ENCODE measurements at regions not wholly inside any gene's neighbourhood (a gene's known extent, or its start where the extent isn't known, plus 50 kb on each side); places are given as distances from the start of the nearest gene placed in this dataset.

DNA sequence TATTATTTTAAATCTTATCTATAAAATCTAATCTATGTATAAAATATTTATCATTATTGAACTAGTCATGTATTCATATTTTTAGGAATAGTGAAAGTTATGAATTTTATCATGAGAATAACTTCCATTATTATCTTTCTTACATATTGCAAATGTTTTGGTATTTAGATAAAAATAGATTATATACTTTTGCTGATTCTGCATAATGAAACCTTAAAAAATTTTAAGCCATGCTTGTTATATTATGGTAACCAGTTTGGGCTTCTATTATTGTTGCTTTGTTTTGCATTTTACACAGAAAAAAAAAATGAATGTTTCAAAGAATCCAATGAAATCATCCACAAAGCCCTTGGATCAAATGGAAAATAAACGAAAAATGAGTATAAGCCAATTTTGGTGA is 772.5 kb downstream of the NR2F1-AS1 start:
- intact Hi-C loops (cut with DNase I), result no loop called here
- H3K36me3 ChIP-seq (ENCODE audit: control insufficient read depth in 1 of 2, insufficient read depth in 2 of 2, low read length in 1 of 2), result no peaks in the 10 kb centered on the region
- no peaks in the 10 kb centered on the region for H3K4me1 ChIP-seq (ENCODE audit: control insufficient read depth in 1 of 2, insufficient read depth in 2 of 2, low read length in 2 of 2)
- DNase-seq (no peak), ATAC-seq (ENCODE audit: low FRiP score) (no peak)
- no peaks in the 10 kb centered on the region for H3K27me3 ChIP-seq (ENCODE audit: control insufficient read depth in 1 of 2, insufficient read depth in 2 of 2, low read length in 1 of 2)
- 39 to 54% methylated on average over 1 of the region's 1 CpG for WGBS, 2 donors
- no peak overlapping the region for H3K4me3 ChIP-seq (ENCODE audit: low read length in 2 of 2)
- H3K9me3 ChIP-seq (ENCODE audit: control insufficient read depth, low read length), result no peaks in the 10 kb centered on the region
- H3K27ac ChIP-seq (ENCODE audit: low read depth in 1 of 2, low read length in 2 of 2), result no peak overlapping the region

DNA sequence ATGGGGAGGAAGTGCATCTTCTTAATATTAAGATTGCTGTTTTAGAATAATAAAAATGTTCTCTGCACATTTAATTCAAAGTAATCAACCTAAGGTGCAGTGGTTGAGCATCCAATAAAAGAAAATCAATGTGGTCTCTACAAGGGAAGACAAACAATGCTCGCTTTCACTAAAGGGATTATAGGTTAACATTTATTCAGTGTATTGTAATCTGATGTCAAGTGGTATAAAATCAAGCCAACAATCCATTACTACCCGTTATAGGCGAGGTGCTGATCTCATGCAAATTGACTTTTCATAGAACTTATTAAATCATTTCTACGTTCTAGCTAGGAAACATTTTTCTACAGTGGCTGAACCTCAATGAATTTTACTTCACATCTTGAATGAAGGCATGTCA is 773.9 kb downstream of the NR2F1-AS1 start:
- Histone ChIP-seq H3K36me3 (ENCODE audit: control insufficient read depth in 1 of 2, insufficient read depth in 2 of 2, low read length in 1 of 2) (no peaks in the 10 kb centered on the region), H3K4me1 (ENCODE audit: control insufficient read depth in 1 of 2, insufficient read depth in 2 of 2, low read length in 2 of 2) (no peaks in the 10 kb centered on the region), H3K27ac (ENCODE audit: low read depth in 1 of 2, low read length in 2 of 2) (no peak overlapping the region), H3K9me3 (ENCODE audit: control insufficient read depth, low read length) (no peaks in the 10 kb centered on the region), H3K27me3 (ENCODE audit: control insufficient read depth in 1 of 2, insufficient read depth in 2 of 2, low read length in 1 of 2) (no peaks in the 10 kb centered on the region), H3K4me3 (ENCODE audit: low read length in 2 of 2) (no peak overlapping the region)
- DNase-seq (no peak), ATAC-seq (ENCODE audit: low FRiP score) (no peak)
- intact Hi-C loops (cut with DNase I), result no loop called here
- 78 to 82% methylated on average over 4 of the region's 4 CpGs for WGBS, 2 donors

DNA sequence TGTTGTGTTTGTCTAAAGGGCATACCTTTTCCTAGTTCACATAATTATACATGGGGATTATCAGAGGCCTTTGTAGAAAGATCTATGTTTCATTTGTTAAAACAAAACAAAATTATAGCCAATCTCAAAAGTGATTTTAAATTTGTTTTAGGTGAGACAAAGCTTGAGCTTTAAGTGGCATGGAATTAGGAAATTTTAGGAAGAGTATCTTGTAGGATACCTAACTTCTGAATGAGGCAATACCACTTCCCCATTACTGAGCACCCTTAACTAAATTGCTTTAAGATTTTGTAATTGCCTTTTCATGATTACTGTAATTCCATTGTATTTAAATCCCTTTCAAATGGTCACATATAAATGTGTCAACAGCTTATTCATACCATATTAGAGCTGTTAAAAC is 775.6 kb downstream of the NR2F1-AS1 start:
- Histone ChIP-seq H3K4me3 (ENCODE audit: low read length in 2 of 2) (no peak overlapping the region), H3K27me3 (ENCODE audit: control insufficient read depth in 1 of 2, insufficient read depth in 2 of 2, low read length in 1 of 2) (no peaks in the 10 kb centered on the region), H3K9me3 (ENCODE audit: control insufficient read depth, low read length) (no peaks in the 10 kb centered on the region), H3K4me1 (ENCODE audit: control insufficient read depth in 1 of 2, insufficient read depth in 2 of 2, low read length in 2 of 2) (no peaks in the 10 kb centered on the region), H3K27ac (ENCODE audit: low read depth in 1 of 2, low read length in 2 of 2) (no peak overlapping the region), H3K36me3 (ENCODE audit: control insufficient read depth in 1 of 2, insufficient read depth in 2 of 2, low read length in 1 of 2) (no peaks in the 10 kb centered on the region)
- no peak for DNase-seq
- intact Hi-C loops (cut with DNase I), result no loop called here
- no peak for ATAC-seq (ENCODE audit: low FRiP score)

DNA sequence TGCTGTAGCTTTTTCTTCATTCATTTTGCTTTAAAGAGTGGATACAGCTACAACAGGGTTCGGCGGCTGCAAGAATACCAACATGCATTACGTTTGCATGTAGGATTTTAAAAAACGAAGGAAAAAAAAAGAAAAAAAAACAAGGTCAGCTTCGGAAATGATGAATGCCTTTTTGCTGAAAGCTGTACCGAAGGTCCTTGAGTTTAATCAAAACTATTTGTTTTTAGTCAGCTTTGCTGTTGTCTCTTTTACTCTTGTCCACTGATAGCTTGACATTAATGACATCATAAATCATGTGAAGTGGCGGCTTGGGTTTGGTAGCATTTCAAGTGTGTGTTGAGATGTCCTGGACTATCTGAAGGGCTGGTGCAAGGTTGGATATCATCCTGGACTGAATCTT is 779.1 kb downstream of the NR2F1-AS1 start:
- Histone ChIP-seq H3K36me3 (ENCODE audit: control insufficient read depth in 1 of 2, insufficient read depth in 2 of 2, low read length in 1 of 2) (no peaks in the 10 kb centered on the region), H3K27me3 (ENCODE audit: control insufficient read depth in 1 of 2, insufficient read depth in 2 of 2, low read length in 1 of 2) (no peaks in the 10 kb centered on the region), H3K4me3 (ENCODE audit: low read length in 2 of 2) (no peak overlapping the region), H3K27ac (ENCODE audit: low read depth in 1 of 2, low read length in 2 of 2) (no peak overlapping the region), H3K9me3 (ENCODE audit: control insufficient read depth, low read length) (no peaks in the 10 kb centered on the region), H3K4me1 (ENCODE audit: control insufficient read depth in 1 of 2, insufficient read depth in 2 of 2, low read length in 2 of 2) (no peaks in the 10 kb centered on the region)
- ATAC-seq (ENCODE audit: low FRiP score), result no peak
- 1 to 6% methylated on average over 7 of the region's 7 CpGs for WGBS, 2 donors
- intact Hi-C loops (cut with DNase I), result no loop called here
- no peak for DNase-seq

DNA sequence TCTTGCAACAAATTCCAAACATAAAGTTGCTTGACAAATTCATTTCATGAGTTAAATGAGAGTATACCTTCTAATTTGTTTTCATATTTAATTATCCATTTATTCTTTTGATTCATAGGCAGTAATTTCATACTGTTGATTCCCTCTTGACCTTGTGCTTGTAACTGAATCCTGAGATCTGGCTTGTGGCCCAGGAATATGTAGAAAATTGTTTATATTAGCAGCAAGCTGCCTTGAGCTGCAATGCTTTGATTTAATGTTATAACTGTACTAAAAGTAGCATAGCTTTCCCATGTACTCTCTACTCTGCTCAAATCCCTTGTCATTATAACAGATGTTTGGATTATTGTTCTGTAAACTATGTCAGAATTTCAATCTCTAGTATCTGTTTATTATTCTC is 780.7 kb downstream of the NR2F1-AS1 start:
- intact Hi-C loops (cut with DNase I), result no loop called here
- Histone ChIP-seq H3K4me1 (ENCODE audit: control insufficient read depth in 1 of 2, insufficient read depth in 2 of 2, low read length in 2 of 2) (no peaks in the 10 kb centered on the region), H3K9me3 (ENCODE audit: control insufficient read depth, low read length) (no peaks in the 10 kb centered on the region), H3K4me3 (ENCODE audit: low read length in 2 of 2) (no peak overlapping the region), H3K36me3 (ENCODE audit: control insufficient read depth in 1 of 2, insufficient read depth in 2 of 2, low read length in 1 of 2) (no peaks in the 10 kb centered on the region), H3K27ac (ENCODE audit: low read depth in 1 of 2, low read length in 2 of 2) (no peak overlapping the region), H3K27me3 (ENCODE audit: control insufficient read depth in 1 of 2, insufficient read depth in 2 of 2, low read length in 1 of 2) (no peaks in the 10 kb centered on the region)
- ATAC-seq (ENCODE audit: low FRiP score), result no peak
- no peak for DNase-seq

DNA sequence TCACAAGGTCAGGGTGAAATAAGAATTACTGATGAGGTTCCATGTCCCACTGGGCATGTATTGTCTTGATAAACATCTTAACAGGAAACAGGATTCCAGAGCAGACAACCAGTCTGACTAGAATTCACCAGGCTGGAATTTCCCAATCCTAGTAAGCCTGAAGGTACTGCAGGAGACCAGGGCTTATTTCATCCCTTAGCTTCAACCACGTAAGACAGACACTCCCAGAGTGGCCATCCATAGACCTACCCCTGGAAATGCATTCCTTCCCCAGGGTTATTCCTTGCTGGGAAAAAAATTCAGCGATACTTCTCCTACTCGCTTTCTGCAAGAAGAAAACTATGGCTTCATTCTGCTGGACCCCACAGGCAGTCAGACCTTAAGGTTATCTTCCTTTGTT is 785.4 kb downstream of the NR2F1-AS1 start:
- no peak overlapping the region for H3K4me3 ChIP-seq (ENCODE audit: low read length in 2 of 2)
- H3K4me1 ChIP-seq (ENCODE audit: control insufficient read depth in 1 of 2, insufficient read depth in 2 of 2, low read length in 2 of 2), result no peaks in the 10 kb centered on the region
- intact Hi-C loops (cut with DNase I), result no loop called here
- H3K27me3 ChIP-seq (ENCODE audit: control insufficient read depth in 1 of 2, insufficient read depth in 2 of 2, low read length in 1 of 2), result no peaks in the 10 kb centered on the region
- DNase-seq (no peak), ATAC-seq (ENCODE audit: low FRiP score) (no peak)
- no peaks in the 10 kb centered on the region for H3K9me3 ChIP-seq (ENCODE audit: control insufficient read depth, low read length)
- no peak overlapping the region for H3K27ac ChIP-seq (ENCODE audit: low read depth in 1 of 2, low read length in 2 of 2)
- H3K36me3 ChIP-seq (ENCODE audit: control insufficient read depth in 1 of 2, insufficient read depth in 2 of 2, low read length in 1 of 2), result no peaks in the 10 kb centered on the region
- WGBS, 2 donors, result 89 to 94% methylated on average over 3 of the region's 3 CpGs

DNA sequence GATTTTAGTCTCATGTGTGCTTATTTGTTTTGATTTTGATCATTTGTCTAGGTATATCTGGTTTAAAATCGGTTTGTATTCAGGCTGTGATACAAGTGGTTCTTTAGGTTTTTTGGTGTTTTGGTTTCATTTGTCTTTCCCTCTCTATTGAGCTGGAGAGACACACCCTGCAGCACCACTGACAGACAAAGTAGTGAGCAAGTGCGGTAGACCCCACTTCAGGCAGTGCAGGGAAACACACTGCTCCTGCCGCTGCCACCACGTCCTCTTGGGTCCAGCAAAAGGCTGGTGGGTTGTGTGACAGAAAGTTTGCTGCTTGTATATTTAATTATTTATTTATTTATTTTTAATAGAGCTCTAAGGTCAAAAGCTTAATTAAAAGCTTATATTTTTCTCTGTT is 801.0 kb downstream of the NR2F1-AS1 start:
- DNase-seq (no peak), ATAC-seq (ENCODE audit: low FRiP score) (no peak)
- Histone ChIP-seq H3K4me3 (ENCODE audit: low read length in 2 of 2) (no peak overlapping the region), H3K27ac (ENCODE audit: low read depth in 1 of 2, low read length in 2 of 2) (no peak overlapping the region), H3K27me3 (ENCODE audit: control insufficient read depth in 1 of 2, insufficient read depth in 2 of 2, low read length in 1 of 2) (no peaks in the 10 kb centered on the region), H3K4me1 (ENCODE audit: control insufficient read depth in 1 of 2, insufficient read depth in 2 of 2, low read length in 2 of 2) (no peaks in the 10 kb centered on the region), H3K9me3 (ENCODE audit: control insufficient read depth, low read length) (no peaks in the 10 kb centered on the region), H3K36me3 (ENCODE audit: control insufficient read depth in 1 of 2, insufficient read depth in 2 of 2, low read length in 1 of 2) (no peaks in the 10 kb centered on the region)
- intact Hi-C loops (cut with DNase I), result no loop called here
- 61 to 67% methylated on average over 4 of the region's 4 CpGs for WGBS, 2 donors

DNA sequence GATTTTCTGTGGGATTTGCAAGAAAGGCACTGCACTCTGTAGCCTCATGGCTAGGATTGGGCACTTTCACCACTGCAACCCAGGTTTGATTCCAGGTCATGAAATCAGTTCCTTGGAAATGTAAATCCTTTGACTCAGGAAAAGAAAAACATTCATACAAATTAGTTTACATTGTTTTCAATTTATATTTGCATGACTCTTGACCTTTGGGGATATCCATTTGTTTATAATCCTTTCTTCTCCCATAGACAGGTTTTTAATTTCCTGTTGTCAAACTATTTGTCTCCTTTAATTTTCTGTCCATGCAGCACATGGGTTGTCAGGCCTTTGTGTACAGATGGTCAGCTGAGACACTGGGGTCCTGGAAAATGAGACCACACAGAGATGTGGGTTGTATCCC is 801.5 kb downstream of the NR2F1-AS1 start:
- intact Hi-C loops (cut with DNase I), result no loop called here
- ATAC-seq (ENCODE audit: low FRiP score) (no peak), DNase-seq (no peak)
- Histone ChIP-seq H3K9me3 (ENCODE audit: control insufficient read depth, low read length) (no peaks in the 10 kb centered on the region), H3K4me3 (ENCODE audit: low read length in 2 of 2) (no peak overlapping the region), H3K27me3 (ENCODE audit: control insufficient read depth in 1 of 2, insufficient read depth in 2 of 2, low read length in 1 of 2) (no peaks in the 10 kb centered on the region), H3K27ac (ENCODE audit: low read depth in 1 of 2, low read length in 2 of 2) (no peak overlapping the region), H3K4me1 (ENCODE audit: control insufficient read depth in 1 of 2, insufficient read depth in 2 of 2, low read length in 2 of 2) (no peaks in the 10 kb centered on the region), H3K36me3 (ENCODE audit: control insufficient read depth in 1 of 2, insufficient read depth in 2 of 2, low read length in 1 of 2) (no peaks in the 10 kb centered on the region)

DNA sequence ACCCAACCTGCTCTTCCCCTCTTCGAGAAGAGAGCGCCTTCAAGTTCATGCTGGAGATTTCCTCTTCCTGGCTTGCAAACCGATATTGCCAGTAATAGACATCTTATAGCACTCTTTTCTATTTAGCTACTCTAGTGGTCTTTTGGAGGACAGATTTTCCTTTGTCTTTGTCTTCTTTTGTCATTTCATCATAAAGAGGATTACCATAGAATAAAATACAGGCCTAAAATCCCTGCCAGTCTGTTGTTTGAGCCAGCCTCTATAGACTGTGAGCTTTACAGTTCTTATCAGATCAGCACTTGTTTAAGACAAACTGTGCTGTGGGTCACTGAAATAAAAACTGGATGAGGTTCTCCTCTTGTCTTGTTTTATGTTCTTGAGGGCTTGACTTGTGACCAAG is 802.8 kb downstream of the NR2F1-AS1 start:
- no peak for DNase-seq
- WGBS, 2 donors, result 95% methylated on average over 3 of the region's 3 CpGs
- intact Hi-C loops (cut with DNase I), result no loop called here
- no peaks in the 10 kb centered on the region for H3K4me1 ChIP-seq (ENCODE audit: control insufficient read depth in 1 of 2, insufficient read depth in 2 of 2, low read length in 2 of 2)
- no peak overlapping the region for H3K4me3 ChIP-seq (ENCODE audit: low read length in 2 of 2)
- no peaks in the 10 kb centered on the region for H3K36me3 ChIP-seq (ENCODE audit: control insufficient read depth in 1 of 2, insufficient read depth in 2 of 2, low read length in 1 of 2)
- H3K27me3 ChIP-seq (ENCODE audit: control insufficient read depth in 1 of 2, insufficient read depth in 2 of 2, low read length in 1 of 2), result no peaks in the 10 kb centered on the region
- no peak for ATAC-seq (ENCODE audit: low FRiP score)
- H3K9me3 ChIP-seq (ENCODE audit: control insufficient read depth, low read length), result no peaks in the 10 kb centered on the region
- no peak overlapping the region for H3K27ac ChIP-seq (ENCODE audit: low read depth in 1 of 2, low read length in 2 of 2)

DNA sequence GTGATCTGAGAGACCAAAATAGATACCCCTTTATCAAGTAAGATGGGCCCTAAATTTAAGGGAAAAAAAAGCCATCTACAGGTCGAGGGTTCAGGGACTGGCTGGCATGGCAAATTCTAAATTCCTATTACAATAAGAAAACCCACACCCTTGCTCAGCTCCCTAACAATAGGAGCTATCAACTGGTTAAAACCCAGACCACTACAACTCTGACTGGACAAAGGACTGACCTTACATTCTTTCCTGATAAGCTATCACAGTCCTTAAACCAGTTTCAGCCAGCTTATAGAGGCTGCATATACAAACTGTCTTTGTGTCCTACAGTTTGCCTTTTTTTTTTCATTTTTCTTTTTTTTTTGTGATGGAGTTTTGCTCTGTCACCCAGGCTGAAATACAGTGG is 803.6 kb downstream of the NR2F1-AS1 start:
- Histone ChIP-seq H3K27me3 (ENCODE audit: control insufficient read depth in 1 of 2, insufficient read depth in 2 of 2, low read length in 1 of 2) (no peaks in the 10 kb centered on the region), H3K27ac (ENCODE audit: low read depth in 1 of 2, low read length in 2 of 2) (no peak overlapping the region), H3K9me3 (ENCODE audit: control insufficient read depth, low read length) (no peaks in the 10 kb centered on the region), H3K4me1 (ENCODE audit: control insufficient read depth in 1 of 2, insufficient read depth in 2 of 2, low read length in 2 of 2) (no peaks in the 10 kb centered on the region), H3K36me3 (ENCODE audit: control insufficient read depth in 1 of 2, insufficient read depth in 2 of 2, low read length in 1 of 2) (no peaks in the 10 kb centered on the region), H3K4me3 (ENCODE audit: low read length in 2 of 2) (no peak overlapping the region)
- intact Hi-C loops (cut with DNase I), result no loop called here
- WGBS, 2 donors, result 54 to 72% methylated on average over 1 of the region's 1 CpG
- ATAC-seq (ENCODE audit: low FRiP score), result no peak
- no peak for DNase-seq
